SK-N-MC (cell line): ENCODE measurements at regions not wholly inside any gene's neighbourhood (a gene's known extent, or its start where the extent isn't known, plus 50 kb on each side); places are given as distances from the start of the nearest gene placed in this dataset.
"Not testable (repeated sequence)": the region's sequence is repeated elsewhere in the genome, so short reads cannot be mapped to it uniquely, and the experiment has no call there.

Experiments used
- DNase-seq: peaks from one replicate; pipeline ENCODE4 v3.0.0-alpha.2; 2011; ENCODE audit warnings: low read depth, low spot score
- H3K27ac ChIP-seq: fragments of 200-600 bp; sonication (generic); 2 replicates; pipeline ENCODE4 v1.5.1; 2016; ENCODE audit warnings: mixed run types
- H3K36me3 ChIP-seq: fragments of 200-600 bp; sonication (generic); 2 replicates; pipeline ENCODE4 v1.6.1; 2017; ENCODE audit warnings: antibody characterized with exemption, low read length, mixed read lengths; ENCODE audit not compliant: insufficient read depth
- H3K4me3 ChIP-seq: fragments of 200-600 bp; sonication (generic); 2 replicates; pipeline ENCODE4 v1.5.1; 2016
- H3K9ac ChIP-seq: fragments of 200-600 bp; sonication (generic); 2 replicates; pipeline ENCODE4 v1.8.0; 2017; ENCODE audit warnings: mixed run types, mixed read lengths; ENCODE audit not compliant: insufficient read length
- H3K9me3 ChIP-seq: fragments of 200-600 bp; sonication (generic); 2 replicates; pipeline ENCODE4 v1.6.1; 2017; ENCODE audit warnings: low read depth, mild to moderate bottlenecking, antibody characterized with exemption, low read length, moderate library complexity, mixed read lengths

GRCh38 chr1:121048769-121049443, 135.2 kb downstream of the FAM72B start:
- not testable (repeated sequence) for H3K4me3 ChIP-seq, DNase-seq, H3K9ac ChIP-seq, H3K36me3 ChIP-seq, H3K27ac ChIP-seq, H3K9me3 ChIP-seq

GRCh38 chr1:121050097-121050496, 134.0 kb downstream of the FAM72B start:
- not testable (repeated sequence) for H3K36me3 ChIP-seq, DNase-seq, H3K27ac ChIP-seq, H3K9ac ChIP-seq, H3K9me3 ChIP-seq, H3K4me3 ChIP-seq

GRCh38 chr1:121051161-121051790, 132.9 kb downstream of the FAM72B start:
- H3K36me3 ChIP-seq, H3K27ac ChIP-seq, H3K4me3 ChIP-seq, H3K9me3 ChIP-seq, H3K9ac ChIP-seq, DNase-seq: not testable (repeated sequence)

GRCh38 chr1:121052081-121052660, 132.0 kb downstream of the FAM72B start:
- not testable (repeated sequence) for H3K27ac ChIP-seq, H3K4me3 ChIP-seq, H3K9ac ChIP-seq, H3K36me3 ChIP-seq, H3K9me3 ChIP-seq, DNase-seq

- H3K9me3 ChIP-seq, H3K4me3 ChIP-seq, H3K9ac ChIP-seq, H3K27ac ChIP-seq, H3K36me3 ChIP-seq, DNase-seq: not testable (repeated sequence)
Observed at GRCh38 chr1:121054928-121055327, 129.2 kb downstream of the FAM72B start.

GRCh38 chr1:121066925-121067324, 117.2 kb downstream of the FAM72B start:
- H3K9ac ChIP-seq, H3K4me3 ChIP-seq, H3K27ac ChIP-seq, H3K9me3 ChIP-seq, H3K36me3 ChIP-seq, DNase-seq: not testable (repeated sequence)

- not testable (repeated sequence) for DNase-seq, H3K9ac ChIP-seq, H3K9me3 ChIP-seq, H3K27ac ChIP-seq, H3K4me3 ChIP-seq, H3K36me3 ChIP-seq
Observed at GRCh38 chr1:121068738-121069499, 115.2 kb downstream of the FAM72B start.

GRCh38 chr1:121073852-121074251, 110.3 kb downstream of the FAM72B start:
- not testable (repeated sequence) for H3K4me3 ChIP-seq, H3K9me3 ChIP-seq, H3K27ac ChIP-seq, H3K36me3 ChIP-seq, DNase-seq, H3K9ac ChIP-seq

- H3K4me3 ChIP-seq, DNase-seq, H3K9me3 ChIP-seq, H3K27ac ChIP-seq, H3K36me3 ChIP-seq, H3K9ac ChIP-seq: not testable (repeated sequence)
Observed at GRCh38 chr1:121075254-121075805, 108.8 kb downstream of the FAM72B start.

GRCh38 chr1:121076674-121077073, 107.5 kb downstream of the FAM72B start:
- H3K27ac ChIP-seq, H3K4me3 ChIP-seq, H3K36me3 ChIP-seq, H3K9ac ChIP-seq, H3K9me3 ChIP-seq, DNase-seq: not testable (repeated sequence)

GRCh38 chr1:121079655-121080054, 104.5 kb downstream of the FAM72B start:
- not testable (repeated sequence) for H3K9me3 ChIP-seq, H3K36me3 ChIP-seq

GRCh38 chr1:121080197-121080903, 103.8 kb downstream of the FAM72B start:
- H3K4me3 ChIP-seq, DNase-seq, H3K36me3 ChIP-seq, H3K27ac ChIP-seq, H3K9me3 ChIP-seq, H3K9ac ChIP-seq: not testable (repeated sequence)

More at GRCh38 chr1:121079655-121080054, 104.5 kb downstream of the FAM72B start:
- not testable (repeated sequence) for DNase-seq, H3K27ac ChIP-seq, H3K4me3 ChIP-seq, H3K9ac ChIP-seq

- not testable (repeated sequence) for H3K27ac ChIP-seq, DNase-seq
Observed at GRCh38 chr1:121080904-121081264, 103.3 kb downstream of the FAM72B start.

More at GRCh38 chr1:121080904-121081264, 103.3 kb downstream of the FAM72B start:
- not testable (repeated sequence) for H3K36me3 ChIP-seq, H3K9ac ChIP-seq, H3K9me3 ChIP-seq, H3K4me3 ChIP-seq
